GM21423 (cell line): ENCODE measurements at regions not wholly inside any gene's neighbourhood (a gene's known extent, or its start where the extent isn't known, plus 50 kb on each side); places are given as distances from the start of the nearest gene placed in this dataset.
"Not testable (repeated sequence)": the region's sequence is repeated elsewhere in the genome, so short reads cannot be mapped to it uniquely, and the experiment has no call there.

Experiments used
- ATAC-seq: cut with Tn5 transposase; IDR thresholded peaks from one replicate; pipeline ENCODE4 v1.9.1; 2021; ENCODE audit warnings: mild to moderate bottlenecking, moderate library complexity; ENCODE audit not compliant: unreplicated experiment

- no peak for ATAC-seq
Observed at GRCh38 chr3:164306042-164306441, 772.3 kb downstream of the SI start.

- no peak for ATAC-seq
Observed at GRCh38 chr3:164303894-164304293, 774.4 kb downstream of the SI start.

GRCh38 chr3:164302622-164303021 is 775.7 kb downstream of the SI start:
- no peak for ATAC-seq

GRCh38 chr3:164291486-164291885 is 786.8 kb downstream of the SI start:
- not testable (repeated sequence) for ATAC-seq

- ATAC-seq: no peak
Observed at GRCh38 chr3:164278550-164278949, 799.7 kb downstream of the SI start.

- no peak for ATAC-seq
Observed at GRCh38 chr3:164267053-164267452, 811.2 kb downstream of the SI start.

- ATAC-seq: no peak
Observed at GRCh38 chr3:164250923-164251322, 827.4 kb downstream of the SI start.

- ATAC-seq: no peak
Observed at GRCh38 chr3:164236851-164237250, 841.4 kb downstream of the SI start.

- ATAC-seq: no peak
Observed at GRCh38 chr3:164235289-164236028, 842.8 kb downstream of the SI start.

GRCh38 chr3:164233951-164234350 is 844.3 kb downstream of the SI start:
- no peak for ATAC-seq

- no peak for ATAC-seq
Observed at GRCh38 chr3:164231718-164232117, 846.6 kb downstream of the SI start.

- ATAC-seq: no peak
Observed at GRCh38 chr3:164230385-164231094, 847.8 kb downstream of the SI start.

- ATAC-seq: no peak
Observed at GRCh38 chr3:164224126-164224525, 854.2 kb downstream of the SI start.

- no peak for ATAC-seq
Observed at GRCh38 chr3:164222197-164222596, 856.1 kb downstream of the SI start.

- no peak for ATAC-seq
Observed at GRCh38 chr3:164221297-164221696, 857.0 kb downstream of the SI start.

GRCh38 chr3:164209363-164209762 is 868.9 kb downstream of the SI start:
- ATAC-seq: no peak

- no peak for ATAC-seq
Observed at GRCh38 chr3:164208821-164209220, 869.5 kb downstream of the SI start.

- ATAC-seq: no peak
Observed at GRCh38 chr3:164208048-164208447, 870.2 kb downstream of the SI start.

GRCh38 chr3:164200053-164200823 is 878.1 kb downstream of the SI start:
- no peak for ATAC-seq

GRCh38 chr3:164196477-164196876 is 881.8 kb downstream of the SI start:
- no peak for ATAC-seq

GRCh38 chr3:164194842-164195241 is 883.5 kb downstream of the SI start:
- ATAC-seq: no peak

GRCh38 chr3:164192974-164193373 is 885.3 kb downstream of the SI start:
- ATAC-seq: no peak
